HCT116 (cell line): ENCODE measurements at regions not wholly inside any gene's neighbourhood (a gene's known extent, or its start where the extent isn't known, plus 50 kb on each side); places are given as distances from the start of the nearest gene placed in this dataset.
"Not testable (repeated sequence)": the region's sequence is repeated elsewhere in the genome, so short reads cannot be mapped to it uniquely, and the experiment has no call there.

ENCODE experiments used
- ATAC-seq: fragments of 200-7000 bp; cut with Tn5 transposase; 2 replicates; pipeline ENCODE4 v1.9.1; 2020; ENCODE audit warnings: mild to moderate bottlenecking, moderate library complexity
- BruUV-seq: library from RNA; stranded (reverse); fragments of 400-500 nt; replicated peaks from 2 replicates; lab custom pipeline; 2021; lab: Mats Ljungman, UMichigan
- CTCF ChIA-PET: fragments of 300-600 bp; sonication (Branson Sonifier 250); formaldehyde crosslinking; loops from one replicate; lab custom pipeline; 2021; ENCODE audit warnings: antibody characterized with exemption; lab: Charles Lee
- POLR2A ChIA-PET: fragments of 300-600, 350-600 bp; sonication (Branson Sonifier 250); formaldehyde crosslinking; loops from one replicate; lab custom pipeline; 2021; ENCODE audit warnings: antibody characterized with exemption; lab: Charles Lee
- RAD21 ChIA-PET, 2 experiments: fragments of 300-600 bp; sonication (Branson Sonifier 250); formaldehyde crosslinking; loops; one replicate each; lab custom pipeline; 2023; ENCODE audit warnings: low total read pairs in 2 of 2; ENCODE audit not compliant: uncharacterized antibody in 2 of 2, unreplicated experiment in 2 of 2, low non-redundant PET in 1 of 2; lab: Charles Lee
- DNase-seq: peaks from one replicate; pipeline ENCODE4 v3.0.0-alpha.2; 2010; ENCODE audit warnings: low read depth, low spot score
- H2AFZ ChIP-seq: fragments of 200-600 bp; shearing (Covaris generic), sonication (generic); 2 replicates; pipeline ENCODE4 v1.6.1; 2017; ENCODE audit warnings: low read depth, mixed run types, mixed read lengths, antibody characterized with exemption, low read length; ENCODE audit not compliant: poor library complexity, severe bottlenecking
- H3K27ac ChIP-seq: 2 replicates; pipeline ENCODE4 v1.5.1; 2012; ENCODE audit warnings: low read depth, low read length
- H3K27me3 ChIP-seq: fragments of 200-600 bp; sonication (generic); 2 replicates; pipeline ENCODE4 v1.6.1; 2016; ENCODE audit warnings: mixed run types, low read length, mixed read lengths; ENCODE audit not compliant: insufficient read depth
- H3K36me3 ChIP-seq, 2 experiments: fragments of 200-500 bp in 1 of 2; fragments of 200-600 bp in 1 of 2; sonication (Bioruptor generic) in 1 of 2; sonication (generic) in 1 of 2; 2 replicates each; pipeline versions ENCODE4 v1.5.1 to v1.6.1; 2014 to 2016; ENCODE audit warnings: low read length in 2 of 2, inconsistent platforms in 1 of 2, mixed read lengths in 1 of 2, mixed run types in 1 of 2; ENCODE audit not compliant: insufficient read depth in 2 of 2, control insufficient read depth in 1 of 2
- H3K4me1 ChIP-seq, 2 experiments: fragments of 200-600 bp in 1 of 2; sonication (generic) in 1 of 2; 2 replicates each; pipeline versions ENCODE4 v1.5.1 to v1.6.1; 2012 to 2017; ENCODE audit warnings: low read length in 2 of 2, inconsistent platforms in 1 of 2, mild to moderate bottlenecking in 1 of 2, mixed read lengths in 1 of 2, mixed run types in 1 of 2, moderate library complexity in 1 of 2; ENCODE audit not compliant: insufficient read depth in 2 of 2, control insufficient read depth in 1 of 2
- H3K4me2 ChIP-seq: fragments of 200-600 bp; sonication (generic); 2 replicates; pipeline ENCODE4 v1.6.1; 2017; ENCODE audit warnings: mixed run types, low read length, mixed read lengths
- H3K4me3 ChIP-seq, 2 experiments: fragments of 200-600 bp in 1 of 2; sonication (generic) in 1 of 2; replicated peaks in 1 of 2; 2 replicates each; pipeline ENCODE4 v1.5.1; 2011 to 2016; ENCODE audit warnings: low read length in 2 of 2, control low read depth in 1 of 2, low read depth in 1 of 2, mild to moderate bottlenecking in 1 of 2, mixed read lengths in 1 of 2, mixed run types in 1 of 2
- H3K79me2 ChIP-seq: fragments of 200-600 bp; sonication (generic); 2 replicates; pipeline ENCODE4 v1.6.1; 2017; ENCODE audit warnings: mild to moderate bottlenecking, mixed run types, low read length, moderate library complexity, mixed read lengths; ENCODE audit not compliant: insufficient read depth
- H3K9ac ChIP-seq: fragments of 200-600 bp; sonication (generic); 2 replicates; pipeline ENCODE4 v1.6.1; 2016; ENCODE audit warnings: low read length, mixed read lengths
- H3K9me2 ChIP-seq: fragments of 200-600 bp; sonication (generic), shearing (Covaris generic); 2 replicates; pipeline ENCODE4 v1.6.1; 2017; ENCODE audit warnings: mixed run types, mild to moderate bottlenecking, moderate library complexity; ENCODE audit not compliant: insufficient read depth
- H3K9me3 ChIP-seq, 2 experiments: fragments of 200-500 bp in 1 of 2; fragments of 200-600 bp in 1 of 2; sonication (Bioruptor generic) in 1 of 2; sonication (generic) in 1 of 2; 2 replicates each; pipeline ENCODE4 v1.6.1; 2014 to 2017; ENCODE audit warnings: low read length in 2 of 2, mixed read lengths in 2 of 2, inconsistent platforms in 1 of 2, low read depth in 1 of 2, mild to moderate bottlenecking in 1 of 2, mixed run types in 1 of 2, moderate library complexity in 1 of 2; ENCODE audit not compliant: control insufficient read depth in 1 of 2, insufficient read depth in 1 of 2
- H4K20me1 ChIP-seq: fragments of 200-600 bp; sonication (generic), shearing (Covaris generic); 2 replicates; pipeline ENCODE4 v1.6.1; 2017; ENCODE audit warnings: mixed run types, mild to moderate bottlenecking, moderate library complexity; ENCODE audit not compliant: insufficient read depth
- ATF3 ChIP-seq: IDR thresholded peaks from 2 replicates; pipeline ENCODE4 v1.6.1; 2012
- EGR1 ChIP-seq: IDR thresholded peaks from 2 replicates; pipeline ENCODE4 v1.6.1; 2012; ENCODE audit warnings: low read depth
- ELF1 ChIP-seq: IDR thresholded peaks from 2 replicates; pipeline ENCODE4 v1.6.1; 2012; ENCODE audit warnings: low read depth, borderline replicate concordance
- FOSL1 ChIP-seq: IDR thresholded peaks from 2 replicates; pipeline ENCODE4 v1.6.1; 2012; ENCODE audit warnings: low read depth
- JUND ChIP-seq: IDR thresholded peaks from 2 replicates; pipeline ENCODE4 v1.6.1; 2012
- MAX ChIP-seq: IDR thresholded peaks from 2 replicates; pipeline ENCODE4 v1.6.1; 2012
- POLR2AphosphoS5 ChIP-seq: IDR thresholded peaks from 2 replicates; pipeline ENCODE4 v1.6.1; 2011; ENCODE audit warnings: mild to moderate bottlenecking, low read depth, low read length, moderate library complexity
- RAD21 ChIP-seq: IDR thresholded peaks from 2 replicates; pipeline ENCODE4 v1.6.1; 2012; ENCODE audit warnings: low read depth, mild to moderate bottlenecking
- REST ChIP-seq: IDR thresholded peaks from 2 replicates; pipeline ENCODE4 v1.6.1; 2012; ENCODE audit warnings: low read depth
- SP1 ChIP-seq: IDR thresholded peaks from 2 replicates; pipeline ENCODE4 v1.6.1; 2012; ENCODE audit warnings: low read depth
- TCF7L2 ChIP-seq: IDR thresholded peaks from 2 replicates; pipeline ENCODE4 v1.7.0; 2011; ENCODE audit warnings: borderline replicate concordance, inconsistent platforms; ENCODE audit not compliant: insufficient read depth, insufficient read length; ENCODE audit errors: extremely low read depth
- ZBTB33 ChIP-seq: IDR thresholded peaks from 2 replicates; pipeline ENCODE4 v1.6.1; 2011; ENCODE audit warnings: mild to moderate bottlenecking, low read length, moderate library complexity; ENCODE audit not compliant: insufficient replicate concordance; ENCODE audit errors: extremely low read depth
- intact Hi-C: fragments of 100-400 bp; cut with micrococcal nuclease; formaldehyde crosslinking; loops from 2 replicates; pipeline ENCODE4 v1.10.0; 2022

GRCh38 chr6:51049983-51050877 is 231.6 kb downstream of the TFAP2B start:
- H3K9me2 ChIP-seq, result no peaks in the 10 kb centered on the region
- peaks cover 3 to 16% of the 10 kb centered on the region in 2 experiments; a peak in 2 of 4 replicates for H3K9me3 ChIP-seq
- ChIA-PET RAD21 (no interaction called here), POLR2A (no interaction called here), CTCF (no interaction called here)
- no peaks in the 10 kb centered on the region for H3K36me3 ChIP-seq
- no peak overlapping the region for H2AFZ ChIP-seq
- TF ChIP-seq TCF7L2 (no peak), REST (no peak), ZBTB33 (no peak), EGR1 (no peak), ELF1 (no peak), FOSL1 (no peak), ATF3 (no peak), SP1 (no peak), POLR2AphosphoS5 (no peak), MAX (no peak), JUND (no peak), RAD21 (no peak)
- ATAC-seq (no peak), DNase-seq (no peak)
- no peak overlapping the region for H3K4me3 ChIP-seq
- H3K79me2 ChIP-seq, result no peaks in the 10 kb centered on the region
- intact Hi-C loops, result no loop called here
- H3K4me2 ChIP-seq, result no peak overlapping the region
- H4K20me1 ChIP-seq, result no peaks in the 10 kb centered on the region
- no peak overlapping the region for H3K9ac ChIP-seq
- no peak overlapping the region for H3K27ac ChIP-seq
- BruUV-seq, result no TSS peak
- no peaks in the 10 kb centered on the region for H3K4me1 ChIP-seq
- no peaks in the 10 kb centered on the region for H3K27me3 ChIP-seq

- H3K79me2 ChIP-seq, H3K9ac ChIP-seq, DNase-seq, ATAC-seq, POLR2A ChIA-PET, H3K9me3 ChIP-seq, H3K27me3 ChIP-seq, BruUV-seq, RAD21 ChIA-PET, H3K9me2 ChIP-seq, H3K4me1 ChIP-seq, H2AFZ ChIP-seq, H3K4me2 ChIP-seq, H4K20me1 ChIP-seq, H3K4me3 ChIP-seq, H3K36me3 ChIP-seq, intact Hi-C loops, H3K27ac ChIP-seq, CTCF ChIA-PET: not testable (repeated sequence)
Measured at GRCh38 chr6:51052716-51053115, 234.0 kb downstream of the TFAP2B start.
